Muscle of leg (tissue), 3 donors: ENCODE measurements at regions not wholly inside any gene's neighbourhood (a gene's known extent, or its start where the extent isn't known, plus 50 kb on each side); places are given as distances from the start of the nearest gene placed in this dataset.

Experiments
- DNase-seq: peaks from one replicate; pipeline ENCODE4 v3.0.0; 2013
- H3K27ac ChIP-seq: one replicate; pipeline ENCODE4 v1.5.1; 2013; ENCODE audit warnings: mild to moderate bottlenecking, low read length, control low read depth
- H3K27me3 ChIP-seq: one replicate; pipeline ENCODE4 v1.6.1; 2013; ENCODE audit warnings: low read length; ENCODE audit not compliant: control insufficient read depth, insufficient read depth
- H3K36me3 ChIP-seq: one replicate; pipeline ENCODE4 v1.6.1; 2013; ENCODE audit warnings: low read length; ENCODE audit not compliant: control insufficient read depth, insufficient read depth
- H3K4me1 ChIP-seq: one replicate; pipeline ENCODE4 v1.6.1; 2013; ENCODE audit warnings: low read length; ENCODE audit not compliant: control insufficient read depth, insufficient read depth
- H3K4me3 ChIP-seq: one replicate; pipeline ENCODE4 v1.5.1; 2013; ENCODE audit warnings: low read length, control low read depth
- H3K9me3 ChIP-seq: replicated peaks from 2 replicates; pipeline ENCODE4 v1.6.1; 2013; ENCODE audit warnings: low read depth, low read length; ENCODE audit not compliant: control insufficient read depth
- WGBS: methylation state at CpG from one replicate; pipeline ENCODE4 v1.1.5; 2013; ENCODE audit warnings: missing lambda C conversion rate; ENCODE audit not compliant: insufficient coverage; 5-methylcytosine and 5-hydroxymethylcytosine counted together

- Histone ChIP-seq H3K4me3 (no peak overlapping the region), H3K36me3 (no peaks in the 10 kb centered on the region), H3K4me1 (no peaks in the 10 kb centered on the region), H3K9me3 (peaks cover 7% of the 10 kb centered on the region), H3K27me3 (no peaks in the 10 kb centered on the region), H3K27ac (no peak overlapping the region)
- DNase-seq = no peak
- WGBS = no CpG with 5 or more reads among the region's 2 CpGs
Observed at GRCh38 chr3:163852233-163852632, 1226.1 kb downstream of the SI start.

- H3K4me1 ChIP-seq = no peaks in the 10 kb centered on the region
- no peaks in the 10 kb centered on the region for H3K27me3 ChIP-seq
- no peak for DNase-seq
- 69% methylated on average over 3 of the region's 4 CpGs for WGBS
- no peak overlapping the region for H3K27ac ChIP-seq
- H3K9me3 ChIP-seq = no peaks in the 10 kb centered on the region
- no peaks in the 10 kb centered on the region for H3K36me3 ChIP-seq
- no peak overlapping the region for H3K4me3 ChIP-seq
Observed at GRCh38 chr3:163838769-163839168, 1239.5 kb downstream of the SI start.

- H3K4me3 ChIP-seq = no peak overlapping the region
- no peak overlapping the region for H3K27ac ChIP-seq
- H3K4me1 ChIP-seq = no peaks in the 10 kb centered on the region
- no peaks in the 10 kb centered on the region for H3K27me3 ChIP-seq
- H3K36me3 ChIP-seq = no peaks in the 10 kb centered on the region
- no CpG with 5 or more reads among the region's 2 CpGs for WGBS
- no peak for DNase-seq
- peaks cover 5% of the 10 kb centered on the region for H3K9me3 ChIP-seq
Observed at GRCh38 chr3:163832547-163832946, 1245.7 kb downstream of the SI start.

GRCh38 chr3:163821841-163822240 lies 1256.5 kb downstream of the SI start:
- Histone ChIP-seq H3K9me3 (no peaks in the 10 kb centered on the region), H3K27ac (no peak overlapping the region), H3K4me1 (no peaks in the 10 kb centered on the region), H3K27me3 (no peaks in the 10 kb centered on the region), H3K4me3 (no peak overlapping the region), H3K36me3 (no peaks in the 10 kb centered on the region)
- WGBS = no CpG with 5 or more reads among the region's 1 CpG
- DNase-seq = no peak

- Histone ChIP-seq H3K36me3 (no peaks in the 10 kb centered on the region), H3K9me3 (no peaks in the 10 kb centered on the region), H3K27me3 (no peaks in the 10 kb centered on the region), H3K4me3 (no peak overlapping the region), H3K27ac (no peak overlapping the region), H3K4me1 (no peaks in the 10 kb centered on the region)
- WGBS = no CpG with 5 or more reads among the region's 6 CpGs
- no peak for DNase-seq
Observed at GRCh38 chr3:163817015-163817414, 1261.3 kb downstream of the SI start.

- H3K9me3 ChIP-seq = no peaks in the 10 kb centered on the region
- DNase-seq = no peak
- H3K36me3 ChIP-seq = no peaks in the 10 kb centered on the region
- no peak overlapping the region for H3K27ac ChIP-seq
- H3K27me3 ChIP-seq = no peaks in the 10 kb centered on the region
- no peaks in the 10 kb centered on the region for H3K4me1 ChIP-seq
- H3K4me3 ChIP-seq = no peak overlapping the region
Observed at GRCh38 chr3:163813935-163814334, 1264.4 kb downstream of the SI start.

- DNase-seq = no peak
- H3K4me3 ChIP-seq = no peak overlapping the region
- no peaks in the 10 kb centered on the region for H3K27me3 ChIP-seq
- no peaks in the 10 kb centered on the region for H3K36me3 ChIP-seq
- 40% methylated on average over 1 of the region's 3 CpGs for WGBS
- no peaks in the 10 kb centered on the region for H3K9me3 ChIP-seq
- no peaks in the 10 kb centered on the region for H3K4me1 ChIP-seq
- no peak overlapping the region for H3K27ac ChIP-seq
Observed at GRCh38 chr3:163812006-163812405, 1266.3 kb downstream of the SI start.

- no peaks in the 10 kb centered on the region for H3K4me1 ChIP-seq
- WGBS = 62% methylated on average over 2 of the region's 4 CpGs
- no peaks in the 10 kb centered on the region for H3K9me3 ChIP-seq
- H3K36me3 ChIP-seq = no peaks in the 10 kb centered on the region
- no peaks in the 10 kb centered on the region for H3K27me3 ChIP-seq
- no peak for DNase-seq
- no peak overlapping the region for H3K4me3 ChIP-seq
- no peak overlapping the region for H3K27ac ChIP-seq
Observed at GRCh38 chr3:163809540-163809993, 1268.7 kb downstream of the SI start.

- Histone ChIP-seq H3K4me1 (no peaks in the 10 kb centered on the region), H3K9me3 (no peaks in the 10 kb centered on the region), H3K27me3 (no peaks in the 10 kb centered on the region), H3K4me3 (no peak overlapping the region), H3K36me3 (no peaks in the 10 kb centered on the region), H3K27ac (no peak overlapping the region)
- DNase-seq = no peak
- WGBS = 33% methylated on average over 1 of the region's 2 CpGs
Observed at GRCh38 chr3:163786416-163786815, 1291.9 kb downstream of the SI start.

GRCh38 chr3:163785693-163786092 lies 1292.6 kb downstream of the SI start:
- Histone ChIP-seq H3K27me3 (no peaks in the 10 kb centered on the region), H3K4me3 (no peak overlapping the region), H3K36me3 (no peaks in the 10 kb centered on the region), H3K9me3 (no peaks in the 10 kb centered on the region), H3K4me1 (no peaks in the 10 kb centered on the region), H3K27ac (no peak overlapping the region)
- DNase-seq = no peak
